ENCODE measurements at regions not wholly inside any gene's neighbourhood (a gene's known extent, or its start where the extent isn't known, plus 50 kb on each side); places are given as distances from the start of the nearest gene placed in this dataset.
A peak's percentile ranks its signal among the peaks of the same experiment; 100 is the strongest.
"Not testable (repeated sequence)": the region's sequence is repeated elsewhere in the genome, so short reads cannot be mapped to it uniquely, and the experiment has no call there.

GRCh38 chr6:140711019-140711613 is 1336.7 kb upstream of the CITED2 start:
- no peak for DNase-seq

- no peak for DNase-seq
These were observed 1334.0 kb upstream of the CITED2 start for GRCh38 chr6:140708441-140708840.

GRCh38 chr6:140704008-140704407 is 1329.6 kb upstream of the CITED2 start:
- not testable (repeated sequence) for DNase-seq

GRCh38 chr6:140697585-140697984 is 1323.1 kb upstream of the CITED2 start:
- DNase-seq, result no peak

- no peak for DNase-seq
These were observed 1310.5 kb upstream of the CITED2 start for GRCh38 chr6:140684776-140685550.

GRCh38 chr6:140677781-140678528 is 1303.5 kb upstream of the CITED2 start:
- DNase-seq, result no peak

GRCh38 chr6:140671926-140672325 is 1297.5 kb upstream of the CITED2 start:
- peak; percentile 7 for DNase-seq

- DNase-seq, result peak; percentile 66
These were observed 1295.6 kb upstream of the CITED2 start for GRCh38 chr6:140670021-140670420.

GRCh38 chr6:140669321-140669720 is 1294.9 kb upstream of the CITED2 start:
- peak; percentile 66 for DNase-seq

- DNase-seq, result peak; percentile 7
These were observed 1289.3 kb upstream of the CITED2 start for GRCh38 chr6:140663772-140664171.

GRCh38 chr6:140663094-140663493 is 1288.6 kb upstream of the CITED2 start:
- no peak for DNase-seq

- DNase-seq, result peak; percentile 76
These were observed 1287.2 kb upstream of the CITED2 start for GRCh38 chr6:140661691-140662090.

- DNase-seq, result peak; percentile 82
These were observed 1285.8 kb upstream of the CITED2 start for GRCh38 chr6:140660295-140660694.

- no peak for DNase-seq
These were observed 1279.5 kb upstream of the CITED2 start for GRCh38 chr6:140653972-140654371.

- DNase-seq, result no peak
These were observed 1279.1 kb upstream of the CITED2 start for GRCh38 chr6:140653506-140653905.

- not testable (repeated sequence) for DNase-seq
These were observed 1275.1 kb upstream of the CITED2 start for GRCh38 chr6:140649502-140649901.

GRCh38 chr6:140647322-140647721 is 1272.9 kb upstream of the CITED2 start:
- DNase-seq, result not testable (repeated sequence)

GRCh38 chr6:140644017-140644416 is 1269.6 kb upstream of the CITED2 start:
- no peak for DNase-seq

- DNase-seq, result no peak
These were observed 1267.0 kb upstream of the CITED2 start for GRCh38 chr6:140641412-140641811.

GRCh38 chr6:140636908-140637402 is 1262.5 kb upstream of the CITED2 start:
- DNase-seq, result peak; percentile 20

GRCh38 chr6:140636271-140636907 is 1261.9 kb upstream of the CITED2 start:
- no peak for DNase-seq

- no peak for DNase-seq
These were observed 1252.6 kb upstream of the CITED2 start for GRCh38 chr6:140627002-140627401.

- DNase-seq, result peak; percentile 92
These were observed 1249.0 kb upstream of the CITED2 start for GRCh38 chr6:140623498-140623897.

Measured in fibroblast of skin of right quadriceps (primary cell).